GM19467 (cell line): ENCODE measurements at regions not wholly inside any gene's neighbourhood (a gene's known extent, or its start where the extent isn't known, plus 50 kb on each side); places are given as distances from the start of the nearest gene placed in this dataset.

Source experiments
- ATAC-seq: cut with Tn5 transposase; IDR thresholded peaks from one replicate; pipeline ENCODE4 v1.9.1; 2021; ENCODE audit warnings: mild to moderate bottlenecking, moderate library complexity; ENCODE audit not compliant: unreplicated experiment

DNA sequence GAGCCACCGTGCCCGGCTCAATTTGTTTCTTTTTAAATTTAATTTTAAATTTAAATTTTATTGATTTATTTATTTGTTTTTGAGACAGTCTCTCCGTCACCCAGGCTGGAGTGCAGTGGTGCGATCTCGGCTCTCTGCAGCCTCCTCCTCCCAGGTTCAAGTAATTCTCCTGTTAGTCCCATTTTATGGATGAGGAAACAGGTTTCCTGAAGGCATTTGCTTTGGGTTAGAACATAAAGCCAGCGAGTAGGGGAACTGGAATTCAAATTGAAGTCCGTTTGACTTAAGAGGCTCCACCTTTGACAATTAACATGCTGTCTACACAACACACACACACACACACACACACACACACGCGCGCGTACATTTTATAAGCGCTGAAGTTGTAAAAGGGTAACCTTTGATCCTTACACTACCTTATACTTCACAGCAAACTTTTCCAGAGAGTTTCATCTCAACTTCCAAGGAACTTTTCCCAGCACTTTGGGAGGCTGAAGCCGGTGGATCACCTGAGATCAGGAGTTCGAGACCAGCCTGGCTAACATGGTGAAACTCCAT is 232.0 kb downstream of the BCAS1 start:
- no peak for ATAC-seq

DNA sequence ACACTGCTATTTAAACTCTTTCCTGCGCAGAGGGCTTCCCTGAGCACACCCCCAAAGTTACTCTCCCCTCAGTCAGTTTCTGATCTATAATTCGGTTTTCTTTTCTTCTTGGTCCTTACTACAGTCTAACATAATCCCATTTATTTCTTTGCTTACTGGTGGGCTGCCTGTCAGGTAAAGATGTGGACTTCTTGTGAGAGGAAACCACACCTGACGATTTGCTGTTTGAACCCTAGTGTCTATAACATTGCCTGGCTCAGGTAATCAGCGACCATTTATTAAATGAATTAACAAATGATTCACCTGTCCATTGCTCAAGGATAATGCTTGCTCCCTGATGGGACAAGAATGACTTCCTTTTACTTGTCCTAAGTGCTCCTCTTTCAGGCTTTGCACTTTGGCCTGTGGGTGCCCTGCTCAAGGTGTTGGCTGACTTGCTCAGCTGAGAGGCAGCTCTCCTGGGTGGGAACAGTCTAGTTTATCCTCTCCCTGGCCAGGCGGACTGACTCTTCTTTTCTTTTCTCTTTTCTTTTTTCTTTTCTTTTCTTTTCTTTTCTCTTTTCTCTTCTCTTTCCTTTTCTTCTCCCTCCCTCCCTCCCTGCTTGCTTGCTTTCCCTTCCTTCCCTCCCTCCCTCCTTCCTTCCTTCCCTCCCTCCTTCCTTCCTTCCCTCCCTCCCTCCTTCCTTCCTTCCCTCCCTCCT is 233.1 kb downstream of the BCAS1 start:
- no peak for ATAC-seq

DNA sequence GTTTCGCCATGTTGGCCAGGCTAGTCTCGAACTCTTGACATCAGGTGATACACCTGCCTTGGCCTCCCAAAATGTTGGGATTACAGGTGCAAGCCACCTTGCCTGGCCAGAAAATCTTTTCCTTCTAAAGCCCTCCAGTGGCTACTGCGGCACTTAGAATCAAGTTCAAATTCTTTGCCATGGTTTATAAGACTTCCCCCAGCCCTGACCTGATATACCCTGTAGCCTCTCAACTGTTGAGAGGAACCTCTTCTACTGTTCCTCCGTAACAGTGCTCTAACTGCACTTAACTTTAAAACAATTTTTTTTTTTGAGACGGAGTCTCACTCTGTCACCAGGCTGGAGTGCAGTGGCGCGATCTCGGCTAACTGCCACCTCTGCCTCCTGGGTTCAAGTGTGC is 235.6 kb downstream of the BCAS1 start:
- ATAC-seq: no peak

DNA sequence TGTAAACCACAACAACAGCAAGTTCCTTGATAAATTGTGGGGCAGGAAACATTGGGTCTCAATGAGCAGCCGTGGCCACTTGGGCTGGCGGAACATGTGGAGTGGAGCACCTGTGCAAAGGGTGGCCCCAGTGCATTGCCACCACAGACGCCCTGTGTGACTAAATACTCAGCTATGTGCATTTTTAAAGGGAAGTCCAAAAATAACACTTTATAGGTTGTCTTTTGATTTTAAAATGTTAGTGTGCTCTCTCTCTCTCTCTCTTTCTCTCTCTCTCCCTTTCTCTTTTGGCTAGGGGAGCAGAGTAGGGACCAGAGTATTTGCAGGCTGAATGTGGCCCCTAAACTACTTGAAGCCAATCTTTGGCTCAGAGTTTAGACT is 236.3 kb downstream of the BCAS1 start:
- ATAC-seq: no peak

DNA sequence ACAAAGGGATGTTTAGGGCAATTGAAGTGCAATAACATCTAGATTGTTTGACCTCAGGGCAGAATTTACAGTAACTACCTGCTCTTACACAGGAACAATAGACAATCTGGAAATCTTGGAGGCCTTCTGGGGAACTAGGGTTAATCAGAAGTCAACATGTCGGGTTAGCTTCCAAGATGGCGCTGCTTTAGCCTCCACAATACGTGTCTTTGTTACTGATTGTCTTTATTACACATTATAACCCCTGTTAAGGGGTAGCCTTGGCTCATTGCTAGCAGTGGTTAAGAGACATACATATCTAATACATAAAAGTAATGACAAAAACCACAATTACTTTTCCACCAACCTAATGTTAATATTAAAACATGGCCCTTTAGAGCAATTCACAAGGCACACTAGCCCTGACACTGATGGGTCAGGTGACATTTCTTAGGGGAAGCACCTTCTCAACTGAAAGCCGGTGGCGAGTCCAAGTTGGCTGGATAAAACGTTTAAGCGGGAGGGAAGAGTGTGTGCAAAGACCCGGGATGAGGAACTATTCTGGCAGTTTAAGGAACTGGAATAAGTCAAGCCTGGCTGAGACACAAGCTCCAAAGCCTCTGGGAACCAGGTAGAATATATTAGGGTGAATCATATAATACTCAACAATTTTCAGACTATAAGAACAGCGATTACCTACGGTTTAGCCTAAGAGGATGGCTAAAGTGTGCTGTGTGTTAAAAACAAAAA is 236.9 kb downstream of the BCAS1 start:
- ATAC-seq: no peak

DNA sequence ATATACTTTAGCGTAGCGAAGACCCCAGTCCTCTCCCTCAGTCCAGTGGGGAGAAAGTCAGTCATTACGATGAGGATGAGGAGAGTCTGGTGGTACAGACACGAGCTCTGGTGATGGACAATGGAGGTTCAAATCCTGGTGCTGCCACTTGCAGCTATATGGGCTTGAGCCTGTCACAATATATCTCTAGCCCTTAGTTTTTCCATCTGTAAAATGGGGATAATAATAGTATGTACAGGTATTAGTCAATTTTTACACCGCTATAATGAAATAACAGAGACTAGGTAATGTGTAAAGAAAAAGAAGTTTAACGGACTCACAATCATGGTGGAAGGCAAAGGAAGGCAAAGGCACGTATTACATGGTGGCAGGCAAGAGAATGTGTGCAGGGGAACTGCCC is 237.9 kb downstream of the BCAS1 start:
- ATAC-seq: no peak

DNA sequence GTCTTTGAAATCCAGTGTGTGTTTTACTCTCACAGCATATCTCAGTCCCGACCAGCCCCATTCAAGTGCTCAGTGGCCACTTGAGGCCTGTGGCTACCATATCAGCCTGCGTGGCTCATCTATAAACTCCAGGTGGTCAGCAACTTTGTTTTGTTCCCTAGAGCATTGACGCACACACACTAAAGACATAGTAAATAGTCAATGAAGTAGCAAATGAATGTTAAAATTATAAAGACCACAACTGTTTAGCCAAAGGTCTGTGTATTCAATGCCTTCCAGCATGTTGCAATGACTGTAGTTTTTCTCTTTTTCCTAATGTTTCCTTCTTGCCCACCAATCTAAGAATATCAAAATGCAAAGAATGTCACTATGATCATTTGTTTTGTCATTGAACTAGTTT is 238.2 kb upstream of the ZNF217 start:
- no peak for ATAC-seq

DNA sequence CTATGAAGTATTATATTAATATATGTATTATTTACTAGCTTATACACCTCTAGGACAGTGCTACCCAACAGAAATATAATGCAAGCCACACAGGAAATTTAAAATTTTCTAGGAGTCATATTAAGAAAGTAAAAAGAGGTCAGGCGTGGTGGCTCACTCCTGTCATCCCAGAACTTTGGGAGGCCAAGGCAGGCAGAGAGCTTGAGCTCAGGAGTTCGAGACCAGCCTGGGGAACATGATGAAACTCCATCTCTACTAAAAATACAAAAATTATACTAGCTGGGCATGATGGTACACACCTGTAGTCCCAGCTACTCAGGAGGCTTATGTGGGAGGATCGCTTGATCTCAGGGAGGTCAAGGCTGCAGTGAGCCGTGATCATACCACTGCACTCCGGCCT is 237.6 kb upstream of the ZNF217 start:
- no peak for ATAC-seq

DNA sequence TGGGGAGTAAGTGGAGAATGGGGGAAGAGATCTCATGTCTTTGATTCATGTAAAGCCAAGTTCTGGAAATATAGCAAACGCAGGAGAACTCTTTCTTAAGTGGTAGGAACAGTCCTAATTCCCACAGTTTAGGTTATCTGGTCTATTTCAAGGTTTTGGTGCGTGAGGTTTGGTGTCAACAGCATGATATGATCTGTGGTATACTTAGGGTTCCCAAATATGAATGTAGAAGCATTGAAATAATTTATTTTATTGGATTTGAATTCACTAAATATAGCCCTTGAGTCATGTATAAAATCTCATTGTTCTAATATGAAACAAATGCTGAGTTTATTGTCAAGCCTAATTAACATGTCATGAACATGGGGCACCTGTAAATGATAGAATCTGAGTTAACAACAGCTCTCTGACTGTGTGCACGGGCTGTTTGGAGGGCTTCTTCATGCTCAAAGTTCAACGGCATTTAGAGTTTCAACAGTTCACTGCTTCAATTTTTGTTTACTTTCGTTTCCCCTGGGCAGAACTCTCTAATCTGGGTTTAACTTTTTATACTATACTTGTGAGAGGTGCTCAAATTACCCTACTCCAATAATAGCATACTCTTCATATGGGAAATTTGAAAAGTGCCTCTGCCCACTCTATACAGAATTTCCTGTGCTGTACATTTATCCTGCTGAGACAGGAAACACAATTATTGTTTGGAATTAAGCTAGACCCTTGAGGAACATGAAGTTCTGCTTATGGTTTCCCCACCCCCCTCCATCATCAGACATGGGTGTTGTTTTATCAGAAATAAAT is 236.3 kb upstream of the ZNF217 start:
- ATAC-seq: no peak

DNA sequence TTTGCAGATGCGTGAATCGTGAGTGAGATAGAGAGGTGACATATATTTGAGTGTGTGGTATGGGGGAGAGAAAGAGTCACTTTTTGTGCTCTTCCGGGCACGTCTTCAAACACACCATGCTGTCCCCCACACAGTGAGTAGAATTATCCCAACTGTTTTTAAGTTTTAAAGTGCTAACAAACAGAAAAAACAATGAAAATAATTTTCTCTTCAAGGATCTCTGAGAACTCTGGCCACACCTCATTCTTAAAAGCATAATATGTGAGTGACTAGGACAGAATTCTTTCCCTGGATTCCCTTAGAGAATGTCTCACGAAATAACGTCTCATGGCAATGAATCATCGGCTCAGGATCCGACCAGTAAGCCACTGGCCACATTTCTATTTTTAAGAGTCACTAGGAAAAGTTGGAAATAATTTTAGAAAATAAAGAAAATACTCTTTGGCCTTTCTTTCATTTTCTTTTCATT is 235.7 kb upstream of the ZNF217 start:
- no peak for ATAC-seq

DNA sequence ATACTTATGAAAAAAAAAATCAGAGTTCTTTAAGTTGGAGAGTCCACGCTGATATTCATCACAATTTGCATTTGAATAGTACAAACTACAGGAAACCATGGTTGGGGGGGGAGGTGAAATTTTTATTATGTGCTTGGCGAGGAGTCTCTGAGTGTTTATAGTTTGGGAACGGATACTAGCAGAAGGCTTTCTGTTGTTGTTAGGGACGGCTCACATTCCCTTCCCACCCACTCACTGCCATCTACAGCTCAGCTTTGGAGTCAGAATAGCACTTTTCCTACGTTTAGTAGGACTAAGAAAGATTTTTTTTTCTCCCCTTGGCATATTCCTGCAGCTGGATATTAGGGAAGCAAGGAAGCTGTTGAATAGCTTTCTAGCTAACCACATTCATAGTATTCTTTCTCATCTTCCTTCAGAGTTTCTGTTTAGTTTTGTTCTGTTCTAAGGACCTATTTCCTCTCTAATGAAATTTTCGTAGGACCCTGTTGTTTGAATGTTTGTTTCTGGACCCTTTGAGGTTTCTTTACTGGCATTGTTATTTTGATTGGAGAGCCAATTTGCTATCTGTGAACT is 235.1 kb upstream of the ZNF217 start:
- ATAC-seq: no peak

DNA sequence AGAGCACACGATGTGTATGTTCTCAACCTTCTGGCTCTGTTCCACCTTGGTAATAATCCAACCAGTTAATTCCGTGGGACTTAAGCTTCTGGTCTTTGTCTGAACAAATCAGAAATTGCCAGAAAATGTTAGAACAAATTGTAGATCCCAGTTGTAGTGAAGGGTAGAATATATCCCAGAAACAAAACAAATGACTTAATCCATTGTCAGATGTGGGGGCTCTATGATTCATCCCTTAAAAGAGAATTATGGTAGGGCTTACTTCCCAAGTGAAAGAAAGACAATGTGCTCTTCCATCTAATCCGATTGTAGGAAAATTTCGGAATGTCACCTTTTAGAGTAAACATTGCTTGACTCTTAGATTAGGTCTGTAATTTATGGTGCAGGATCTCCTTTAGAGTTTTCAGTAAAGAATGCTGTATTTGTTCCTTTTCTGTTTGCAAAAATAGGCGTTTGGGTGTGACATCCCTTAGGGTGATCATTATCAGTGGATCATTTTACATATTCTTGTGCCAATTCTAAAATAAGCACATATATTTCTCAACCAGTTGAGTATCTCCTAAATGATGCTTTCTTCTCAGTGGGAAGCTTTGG is 234.5 kb upstream of the ZNF217 start:
- ATAC-seq: no peak

DNA sequence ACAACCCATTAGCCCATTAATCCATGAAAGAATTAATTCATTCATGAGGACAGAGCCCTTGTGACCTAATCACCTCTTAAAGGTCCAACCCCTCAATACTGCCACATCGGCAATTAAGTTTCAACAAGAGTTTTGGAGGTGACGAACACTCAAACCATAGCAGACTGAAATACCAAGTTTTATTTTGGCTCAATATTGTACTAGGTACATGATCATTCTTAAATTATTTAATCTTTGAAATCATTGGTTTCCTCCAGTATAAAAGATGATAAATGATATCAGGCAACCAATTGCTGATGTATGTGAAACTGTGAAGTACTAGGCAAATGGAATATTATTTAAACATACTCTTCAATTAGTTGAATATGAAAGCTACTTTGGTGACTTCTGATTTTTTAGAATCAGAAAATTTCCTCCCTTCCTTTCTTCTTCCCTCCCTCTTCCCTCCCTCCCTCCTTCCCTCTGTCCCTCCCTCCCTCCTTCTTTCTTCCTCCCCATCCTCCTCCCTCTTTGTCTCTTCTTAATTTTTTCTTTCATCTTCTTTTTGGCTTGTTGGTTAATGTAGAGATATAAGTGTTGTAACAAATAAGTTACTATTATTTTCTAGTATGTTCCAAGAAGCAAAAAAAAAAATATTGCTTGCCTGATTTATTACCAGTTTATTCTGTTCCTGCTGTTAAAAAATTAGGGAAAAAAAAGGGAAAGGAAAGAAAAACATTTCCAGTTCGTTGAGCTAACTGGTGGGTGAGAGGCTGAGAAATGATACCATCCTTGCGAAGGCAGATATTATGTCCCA is 233.9 kb upstream of the ZNF217 start:
- ATAC-seq: no peak

DNA sequence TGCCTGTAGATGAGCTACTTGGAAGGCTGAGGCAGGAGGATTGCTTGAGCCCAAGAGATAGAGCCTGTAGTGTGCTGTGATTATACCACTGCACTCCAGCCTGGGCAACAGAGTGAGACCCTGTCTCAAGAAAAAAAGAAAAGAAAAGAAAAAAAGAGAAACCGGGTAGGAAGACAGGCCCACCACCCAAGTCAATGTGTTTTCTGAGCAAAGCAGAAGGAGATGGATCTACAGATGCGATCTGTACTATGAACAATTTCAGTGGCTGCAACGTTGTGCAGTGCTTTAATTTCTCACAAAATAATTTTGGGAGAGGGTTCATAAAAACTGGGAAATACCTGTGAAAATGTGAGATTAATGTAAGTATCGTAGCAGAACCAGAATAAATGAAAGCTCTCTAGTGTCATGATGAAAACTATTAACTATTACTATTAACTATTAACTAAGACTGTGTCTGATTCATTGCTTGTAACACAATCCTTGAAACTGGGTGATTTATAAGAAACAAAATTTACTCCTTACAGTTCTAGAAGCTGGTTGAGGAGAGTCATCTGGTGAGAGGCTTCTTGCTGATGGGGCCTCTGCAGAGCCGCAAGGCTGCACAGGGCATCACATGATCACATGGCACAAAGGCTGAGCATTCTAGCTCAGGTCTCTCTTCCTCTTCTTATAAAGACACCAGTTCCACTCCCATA is 233.1 kb upstream of the ZNF217 start:
- peak; percentile 75 for ATAC-seq

DNA sequence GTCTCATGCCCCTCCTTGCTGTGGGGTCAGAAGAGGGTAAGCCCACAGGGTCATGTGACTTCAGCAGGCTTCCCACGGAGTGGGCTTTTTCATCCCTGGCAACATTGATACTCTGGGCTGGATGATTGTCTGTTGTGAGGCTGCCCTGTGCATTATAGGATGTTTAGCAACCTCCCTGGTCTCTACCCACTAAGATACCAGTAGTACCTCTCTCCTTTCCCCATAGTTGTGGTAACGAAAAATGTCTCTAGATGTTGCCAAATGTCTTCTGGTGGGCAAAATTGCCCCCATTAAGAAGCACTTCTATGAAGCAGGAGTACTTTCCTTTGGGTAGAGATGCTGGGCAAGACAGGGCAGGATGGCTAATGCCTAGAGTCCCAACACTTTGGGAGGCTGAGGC is 232.5 kb upstream of the ZNF217 start:
- no peak for ATAC-seq

DNA sequence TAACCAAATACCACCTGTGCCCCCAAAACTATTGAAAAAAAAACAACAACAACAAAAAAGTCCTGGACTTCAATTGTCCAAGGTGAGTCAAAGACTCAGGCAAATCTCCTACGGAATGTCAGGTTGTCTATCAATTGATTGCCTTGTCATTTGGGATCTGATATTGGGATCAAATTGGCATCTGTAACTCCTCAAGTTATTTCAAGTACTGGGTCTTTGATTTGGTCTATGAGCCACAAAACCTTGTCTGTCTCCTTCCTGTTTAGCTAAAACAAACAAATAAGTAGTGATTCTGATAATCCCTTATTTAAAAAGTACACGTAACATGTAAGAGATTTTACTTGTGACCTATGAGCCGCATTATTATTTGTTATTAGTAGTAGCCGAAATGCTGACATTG is 231.6 kb upstream of the ZNF217 start:
- no peak for ATAC-seq

DNA sequence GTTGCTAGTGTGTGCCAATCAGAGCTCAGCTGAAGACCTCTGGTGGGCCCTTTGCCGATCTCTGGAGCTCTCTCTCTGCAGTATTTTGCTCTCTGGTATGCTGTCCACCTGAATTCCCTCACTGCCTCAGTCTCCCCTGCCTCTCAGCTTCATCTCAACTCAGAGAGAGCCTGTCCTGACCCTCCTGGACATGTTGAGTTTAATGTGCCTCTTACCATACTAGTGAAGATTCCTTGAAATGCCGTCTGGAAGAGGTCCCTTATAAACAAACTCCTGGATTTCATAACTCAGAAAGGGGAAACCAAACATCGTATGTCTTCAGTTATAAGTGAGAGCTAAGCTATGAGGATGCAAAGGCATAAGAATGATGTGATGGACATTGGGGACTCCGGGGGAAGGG is 231.1 kb upstream of the ZNF217 start:
- no peak for ATAC-seq

DNA sequence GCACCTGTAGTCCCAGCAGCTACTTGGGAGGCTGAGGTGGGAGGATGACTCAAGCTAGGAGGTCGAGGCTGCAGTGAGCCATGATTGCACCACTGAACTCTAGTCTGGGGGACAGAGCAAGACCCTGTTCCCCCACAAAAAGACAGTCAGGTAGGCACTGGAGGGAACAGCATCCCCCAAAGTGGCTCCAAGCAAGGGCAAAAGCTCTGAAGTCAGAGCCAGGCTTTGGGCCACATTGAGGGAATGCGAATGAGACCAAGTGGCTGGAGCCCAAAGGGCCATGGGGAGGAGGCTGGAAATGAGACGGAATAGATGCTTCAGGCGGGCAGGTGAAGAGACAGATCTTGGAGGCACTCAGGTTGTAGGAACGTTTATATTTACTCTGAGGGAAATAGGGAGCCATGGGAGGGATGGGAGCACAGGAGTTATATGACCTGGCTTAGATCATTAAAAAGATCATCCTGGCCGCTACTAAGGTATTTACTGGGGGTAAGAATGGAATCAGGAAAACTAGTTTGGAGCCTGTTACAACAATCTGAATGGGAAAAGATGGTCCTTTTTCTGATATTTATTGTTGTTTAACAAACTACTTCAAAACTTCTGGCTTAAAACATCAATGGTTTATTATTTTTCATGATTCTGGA is 229.6 kb upstream of the ZNF217 start:
- no peak for ATAC-seq

DNA sequence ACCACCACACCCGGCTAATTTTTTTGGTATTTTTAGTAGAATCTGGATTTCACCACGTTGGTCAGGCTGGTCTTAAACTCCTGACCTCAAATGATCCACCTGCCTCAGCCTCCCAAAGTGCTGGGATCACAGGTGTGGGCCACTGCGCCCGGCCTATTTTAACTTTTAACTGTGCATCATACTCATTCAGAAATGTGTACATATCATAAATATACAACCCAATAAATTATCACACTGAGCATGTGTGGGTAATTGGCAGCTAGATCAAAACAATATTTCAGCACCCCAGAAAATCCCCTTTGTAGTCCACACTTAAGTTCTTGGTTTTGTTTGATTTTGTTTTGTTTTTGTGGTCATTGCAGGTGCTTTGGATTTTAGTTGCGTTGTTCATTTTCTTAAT is 228.9 kb upstream of the ZNF217 start:
- no peak for ATAC-seq
